ENCODE measurements at regions not wholly inside any gene's neighbourhood (a gene's known extent, or its start where the extent isn't known, plus 50 kb on each side); places are given as distances from the start of the nearest gene placed in this dataset.

GRCh38 chr14:77985211-77985615 lies 185.0 kb upstream of the NRXN3 start:
- Histone ChIP-seq H3K27ac (peak overlapping the region in 6 of 12 donors; percentile 39 to 68 (median 58)), H3K27me3 (peaks cover 0 to 17% (median 8%) of the 10 kb centered on the region in 9 donors), H3K9me3 (no peaks in the 10 kb centered on the region), H3K36me3 (no peaks in the 10 kb centered on the region), H3K4me1 (peaks cover 0 to 17% (median 3%) of the 10 kb centered on the region in 12 donors), H3K4me3 (no peak overlapping the region)
- TF ChIP-seq POLR2A (IDR thresholded peaks at IDR 0.05): no peak
- ATAC-seq (peak in 2 of 4 donors; percentile 14 to 22), DNase-seq (peak in 3 of 5 donors; percentile 28 to 50 (median 36))
- intact Hi-C loops (cut with DNase I): loop anchor here in 2 of 10 donors (10.0 kb wide), 2 partner anchors 110 to 120 kb away; no protein-coding TSS in a partner anchor
- WGBS, 4 donors: 30 to 43% (median 39%) methylated on average over 5 of the region's 5 CpGs

DNA sequence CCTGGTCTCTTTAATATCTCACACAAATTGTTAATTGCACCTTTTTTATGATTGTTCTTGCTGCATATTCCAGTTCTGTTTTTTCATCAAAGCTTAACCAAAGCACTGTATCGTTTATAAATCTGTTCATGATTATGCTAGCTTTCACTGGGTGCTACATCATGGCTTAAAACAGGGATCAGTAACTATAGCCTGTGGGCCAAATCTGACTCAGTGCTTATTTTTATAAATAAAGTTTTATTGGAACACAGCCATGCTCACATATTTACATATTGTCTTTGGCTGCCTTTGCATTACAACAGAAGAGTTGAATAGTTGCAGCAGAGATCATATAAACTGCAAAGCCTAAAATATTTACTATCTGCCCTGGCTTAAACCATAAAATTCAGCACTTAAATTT lies 183.4 kb upstream of the NRXN3 start:
- TF ChIP-seq POLR2A (IDR thresholded peaks at IDR 0.05): no peak
- TF ChIP-seq CTCF (IDR thresholded peaks at IDR 0.05): no peak
- H3K9me3 ChIP-seq: no peaks in the 10 kb centered on the region
- 91 to 98% (median 93%) methylated on average over 1 of the region's 1 CpG for WGBS, 4 donors
- H3K4me1 ChIP-seq: peaks cover 0 to 14% (median 0%) of the 10 kb centered on the region in 12 donors
- DNase-seq: no peak
- H3K27me3 ChIP-seq: peaks cover 0 to 4% (median 0%) of the 10 kb centered on the region in 9 donors
- H3K27ac ChIP-seq: no peak overlapping the region
- H3K4me3 ChIP-seq: no peak overlapping the region
- H3K36me3 ChIP-seq: no peaks in the 10 kb centered on the region
- intact Hi-C loops (cut with DNase I): loop anchor here in 2 of 10 donors (10.0 kb wide), 2 partner anchors 112 to 122 kb away; no protein-coding TSS in a partner anchor
- ATAC-seq: no peak

- H3K4me3 ChIP-seq: no peak overlapping the region
- peaks cover 0 to 14% (median 0%) of the 10 kb centered on the region in 12 donors for H3K4me1 ChIP-seq
- H3K36me3 ChIP-seq: no peaks in the 10 kb centered on the region
- intact Hi-C loops (cut with DNase I): loop anchor here in 2 of 10 donors (10.0 kb wide), 2 partner anchors 113 to 123 kb away; no protein-coding TSS in a partner anchor
- peak overlapping the region in 9 of 12 donors; percentile 5 to 74 (median 63) for H3K27ac ChIP-seq
- H3K27me3 ChIP-seq: no peaks in the 10 kb centered on the region
- WGBS, 4 donors: 67 to 74% (median 69%) methylated on average over 7 of the region's 7 CpGs
- TF ChIP-seq CTCF (IDR thresholded peaks at IDR 0.05) (no peak), POLR2A (IDR thresholded peaks at IDR 0.05) (no peak)
- DNase-seq (peak in 1 of 5 donors; percentile 41), ATAC-seq (peak; percentile 33 to 66 (median 62))
- no peaks in the 10 kb centered on the region for H3K9me3 ChIP-seq
These were observed 181.9 kb upstream of the NRXN3 start for GRCh38 chr14:77988096-77988870.

DNA sequence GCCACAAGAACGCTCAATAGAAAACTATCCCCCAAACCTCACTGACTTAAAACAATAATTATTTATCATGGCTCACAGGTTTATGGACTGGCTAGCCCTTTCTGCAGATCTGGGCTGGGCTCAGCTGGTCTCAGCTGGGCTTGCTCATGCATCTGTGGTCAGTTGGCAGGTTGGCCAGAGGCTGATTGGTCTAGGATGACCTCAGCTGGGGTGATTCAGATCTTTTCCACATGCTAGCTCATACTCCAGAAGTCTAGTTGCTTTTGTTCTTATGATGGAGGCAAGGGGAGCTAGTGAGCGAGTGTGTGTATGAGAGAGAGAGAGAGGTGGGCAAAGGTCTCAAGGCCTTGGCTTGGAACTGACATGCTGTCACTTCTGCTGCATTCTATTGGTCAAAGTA lies 181.2 kb upstream of the NRXN3 start:
- Histone ChIP-seq H3K27me3 (no peaks in the 10 kb centered on the region), H3K4me3 (no peak overlapping the region), H3K9me3 (no peaks in the 10 kb centered on the region), H3K4me1 (peaks cover 0 to 14% (median 0%) of the 10 kb centered on the region in 12 donors), H3K27ac (peak overlapping the region in 10 of 12 donors; percentile 30 to 74 (median 62)), H3K36me3 (no peaks in the 10 kb centered on the region)
- DNase-seq: peak; percentile 46 to 82 (median 67)
- WGBS, 4 donors: 67 to 83% (median 81%) methylated on average over 2 of the region's 2 CpGs
- peak; percentile 85 to 94 (median 88) for ATAC-seq
- intact Hi-C loops (cut with DNase I): loop anchor here in 2 of 10 donors (10.0 kb wide), 2 partner anchors 114 to 124 kb away; no protein-coding TSS in a partner anchor
- no peak for TF ChIP-seq CTCF (IDR thresholded peaks at IDR 0.05)
- no peak for TF ChIP-seq POLR2A (IDR thresholded peaks at IDR 0.05)

All from heart left ventricle (tissue), 16 donors.